Putamen (tissue), 1 donor: ENCODE measurements at regions not wholly inside any gene's neighbourhood (a gene's known extent, or its start where the extent isn't known, plus 50 kb on each side); places are given as distances from the start of the nearest gene placed in this dataset.

Experiments used
- DNase-seq: peaks from one replicate; pipeline ENCODE4 v3.0.0-alpha.2; 2016; ENCODE audit warnings: low spot score

DNA sequence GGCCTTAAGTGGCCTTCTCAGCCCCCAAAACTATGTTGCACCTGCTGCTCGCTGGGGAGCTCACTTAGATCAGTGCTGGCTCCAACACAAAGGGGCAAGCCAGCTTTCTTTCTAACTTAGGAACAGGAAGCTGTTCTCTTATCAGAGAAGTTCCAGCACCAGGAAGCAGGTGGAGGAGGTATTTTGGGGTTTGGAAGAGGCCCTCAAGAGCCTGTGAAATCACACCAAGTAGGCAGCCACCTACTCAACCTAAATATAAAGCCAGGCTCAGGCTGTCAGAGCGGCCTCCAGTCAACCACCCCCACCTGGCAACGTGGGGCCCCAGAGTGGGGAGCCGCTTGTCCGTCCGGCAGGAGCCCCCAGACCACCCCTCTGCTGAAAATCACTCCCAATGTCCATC lies 152.8 kb downstream of the OLFM1 start:
- no peak for DNase-seq

DNA sequence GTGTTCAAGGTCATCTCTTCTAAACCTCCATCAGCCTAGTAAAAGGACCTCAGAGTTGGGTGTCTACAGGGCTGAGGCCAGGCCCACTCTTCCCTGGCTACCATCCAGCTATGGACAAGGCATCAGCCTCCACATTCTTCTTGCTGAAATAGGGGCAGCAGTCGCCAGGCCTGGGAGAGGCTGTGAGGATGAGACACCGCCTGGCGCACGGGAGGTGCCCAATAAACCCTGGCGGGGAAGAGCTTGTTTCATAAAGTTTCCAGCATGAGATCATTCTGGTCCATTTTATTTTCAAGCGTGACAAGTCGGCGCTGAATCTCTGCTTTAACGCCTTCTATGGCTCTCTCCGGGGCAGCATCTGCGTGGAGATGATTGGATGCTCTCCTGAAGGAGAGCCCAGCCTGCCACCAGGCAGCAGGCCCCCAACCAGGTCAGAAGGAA lies 153.4 kb downstream of the OLFM1 start:
- DNase-seq, result no peak

- DNase-seq, result no peak
Measured at GRCh38 chr9:135241381-135242048, 154.0 kb downstream of the OLFM1 start.

DNA sequence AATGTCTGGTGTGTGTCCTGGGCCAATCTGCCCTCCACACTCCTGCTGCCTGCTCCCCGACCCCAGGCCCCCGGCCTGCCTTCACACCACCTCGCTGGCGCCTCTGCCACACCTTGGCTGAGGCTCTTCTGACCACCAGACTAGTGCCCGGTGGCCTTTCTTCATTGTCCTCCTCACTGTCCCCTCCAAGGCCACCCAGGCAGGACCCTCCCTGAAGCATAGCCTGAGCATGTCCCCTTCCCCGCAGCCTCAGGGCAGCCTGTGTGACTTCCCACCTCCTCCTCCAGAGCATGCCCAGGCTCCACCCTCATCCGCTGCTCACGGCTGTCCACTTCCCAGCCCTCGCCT lies 154.6 kb downstream of the OLFM1 start:
- no peak for DNase-seq

GRCh38 chr9:135242406-135242805 lies 154.9 kb downstream of the OLFM1 start:
- DNase-seq, result no peak

- no peak for DNase-seq
Measured at GRCh38 chr9:135243201-135244190, 156.0 kb downstream of the OLFM1 start.

DNA sequence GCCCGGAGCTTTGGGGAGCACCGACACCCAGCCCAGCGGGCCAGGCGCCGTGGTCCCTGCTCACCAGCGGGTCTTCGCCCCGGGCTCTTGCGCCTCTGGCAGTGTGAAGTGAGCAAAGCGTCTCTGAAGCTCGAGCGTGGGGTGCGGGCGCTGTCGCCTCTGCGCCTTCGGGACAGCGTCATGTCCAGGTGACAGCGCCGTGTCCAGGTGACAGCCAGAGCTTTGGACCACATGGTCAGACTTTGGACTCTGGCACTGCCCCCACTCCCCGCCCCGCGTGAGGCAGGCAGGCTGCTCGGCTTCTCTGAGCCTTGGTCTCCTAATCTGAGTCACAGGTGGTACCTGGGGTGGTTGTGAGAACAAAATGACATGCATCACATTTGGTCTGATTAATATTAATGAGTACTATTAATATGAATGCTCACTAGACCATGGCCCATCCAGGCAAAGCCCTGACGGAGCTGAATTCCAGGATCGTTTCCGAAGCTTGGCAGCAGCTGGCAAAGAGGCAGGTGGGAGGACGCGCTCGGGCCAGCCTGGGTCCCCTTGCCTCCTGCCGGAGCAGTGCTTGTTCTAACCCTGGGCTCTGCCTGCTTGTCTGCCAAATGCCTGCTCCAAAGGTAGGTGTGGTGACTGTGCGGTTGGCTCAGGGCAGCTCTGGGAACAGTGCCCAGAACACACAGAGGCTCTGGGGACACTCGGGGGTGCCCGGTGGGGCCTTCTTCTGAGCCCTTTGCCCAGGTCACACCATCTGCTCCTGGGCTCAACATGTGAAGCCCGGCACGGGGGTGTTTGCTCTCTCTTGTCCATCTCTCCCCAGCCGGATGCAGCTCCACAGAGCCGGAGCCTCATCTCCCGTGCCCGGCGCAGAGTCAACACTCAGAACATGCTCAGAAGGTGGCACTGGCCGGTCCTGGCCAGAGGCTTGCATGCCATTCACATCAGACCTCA lies 157.1 kb downstream of the OLFM1 start:
- no peak for DNase-seq

DNA sequence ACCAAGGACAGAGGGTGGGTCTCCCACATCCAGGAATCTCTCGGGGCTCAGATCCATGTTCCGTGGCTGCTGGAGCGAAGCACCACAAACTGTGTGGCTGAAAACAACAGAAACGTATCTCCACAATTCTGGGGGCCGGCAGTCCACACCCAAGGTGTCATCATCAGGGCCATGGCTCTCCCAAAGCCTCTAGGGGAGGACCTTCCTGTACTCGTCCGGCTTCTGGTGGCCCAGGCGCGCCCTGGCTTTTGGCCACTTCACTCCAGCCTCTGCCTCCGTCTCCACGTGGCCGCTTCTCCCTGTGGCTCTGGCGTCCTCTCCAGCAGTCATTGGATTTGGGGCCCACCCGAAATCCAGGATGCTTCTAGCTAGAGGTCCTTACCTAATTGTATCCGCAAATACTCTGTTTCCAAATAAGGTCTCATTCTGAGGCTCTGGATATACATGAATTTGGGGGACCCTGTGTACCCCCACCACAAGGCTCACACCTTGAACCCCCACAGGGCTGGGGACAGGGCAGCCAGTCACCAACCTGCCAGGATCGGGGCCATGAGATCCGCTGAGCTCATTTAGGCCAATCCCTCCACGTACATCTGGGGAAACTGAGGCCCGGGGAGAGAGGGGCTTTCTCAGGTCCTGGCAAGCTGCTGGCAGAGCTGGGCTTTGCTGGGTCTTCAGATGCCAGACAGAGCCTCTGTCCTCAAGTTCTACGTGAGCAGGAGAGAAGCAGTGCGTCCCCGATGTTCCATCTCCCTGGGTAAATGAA lies 158.2 kb downstream of the OLFM1 start:
- DNase-seq, result no peak

- DNase-seq, result no peak
Measured at GRCh38 chr9:135246248-135247205, 159.1 kb downstream of the OLFM1 start.

GRCh38 chr9:135247227-135247930 lies 159.9 kb downstream of the OLFM1 start:
- no peak for DNase-seq

DNA sequence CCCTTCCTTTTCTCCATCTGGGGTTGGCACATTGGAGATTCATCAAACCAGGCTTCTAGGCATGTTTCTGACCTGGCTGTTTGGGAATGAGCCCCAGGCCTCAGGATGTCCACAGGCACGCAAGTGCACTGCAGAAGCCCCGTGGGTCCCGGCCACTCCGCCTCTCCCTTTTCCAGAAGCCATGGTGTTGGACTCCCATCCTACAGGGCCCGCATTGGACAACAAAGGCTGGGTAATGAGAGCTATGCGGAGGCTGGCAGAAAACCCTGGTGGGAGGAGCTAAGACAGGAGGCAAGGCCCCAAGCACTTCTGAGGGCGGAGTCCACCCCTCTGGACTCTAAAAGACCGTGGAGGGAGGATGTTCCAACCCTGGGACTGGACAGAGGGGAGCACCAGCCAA lies 160.6 kb downstream of the OLFM1 start:
- no peak for DNase-seq

- no peak for DNase-seq
Measured at GRCh38 chr9:135248721-135249120, 161.3 kb downstream of the OLFM1 start.

- DNase-seq, result no peak
Measured at GRCh38 chr9:135249191-135249590, 161.7 kb downstream of the OLFM1 start.

DNA sequence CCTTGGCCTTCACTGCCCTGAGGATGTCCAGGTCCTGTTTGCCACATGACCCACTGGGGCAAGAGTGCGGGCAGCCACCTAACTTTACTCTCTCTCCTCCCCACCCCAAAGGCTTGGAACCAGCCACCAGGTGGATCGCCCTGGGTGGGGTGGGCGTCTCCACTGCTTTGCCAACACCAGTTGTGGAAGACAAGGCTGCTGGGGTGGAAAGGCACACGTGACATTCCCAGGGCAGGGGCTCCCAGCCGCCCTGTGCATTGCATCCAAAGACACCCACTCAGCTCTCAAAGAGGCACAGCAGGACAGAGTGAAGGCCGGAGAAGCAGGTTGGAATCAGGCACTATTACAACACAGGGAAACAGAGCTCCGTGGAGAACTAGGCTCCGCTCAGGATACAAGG lies 162.2 kb downstream of the OLFM1 start:
- no peak for DNase-seq

DNA sequence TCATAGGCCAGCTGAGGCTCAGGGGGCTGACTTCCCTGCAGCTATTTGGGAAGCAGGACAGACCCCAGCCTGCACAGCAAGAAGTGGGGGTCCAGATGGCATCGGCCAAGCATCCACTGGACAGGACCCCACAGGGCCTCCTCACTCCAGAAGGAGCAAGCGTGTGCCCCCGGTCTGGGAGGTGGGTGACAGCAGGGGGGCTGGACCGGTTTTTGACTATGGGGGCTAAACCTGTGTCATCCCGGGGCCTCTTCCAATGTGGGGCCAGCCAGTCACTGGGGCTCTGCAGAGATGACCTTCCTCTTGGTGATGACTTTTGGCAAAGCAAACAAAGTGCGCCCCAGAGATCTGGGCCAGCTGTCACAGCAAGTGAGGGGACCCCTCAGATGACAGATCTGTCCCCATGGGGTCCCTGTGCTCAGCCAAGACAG lies 163.9 kb downstream of the OLFM1 start:
- no peak for DNase-seq

DNA sequence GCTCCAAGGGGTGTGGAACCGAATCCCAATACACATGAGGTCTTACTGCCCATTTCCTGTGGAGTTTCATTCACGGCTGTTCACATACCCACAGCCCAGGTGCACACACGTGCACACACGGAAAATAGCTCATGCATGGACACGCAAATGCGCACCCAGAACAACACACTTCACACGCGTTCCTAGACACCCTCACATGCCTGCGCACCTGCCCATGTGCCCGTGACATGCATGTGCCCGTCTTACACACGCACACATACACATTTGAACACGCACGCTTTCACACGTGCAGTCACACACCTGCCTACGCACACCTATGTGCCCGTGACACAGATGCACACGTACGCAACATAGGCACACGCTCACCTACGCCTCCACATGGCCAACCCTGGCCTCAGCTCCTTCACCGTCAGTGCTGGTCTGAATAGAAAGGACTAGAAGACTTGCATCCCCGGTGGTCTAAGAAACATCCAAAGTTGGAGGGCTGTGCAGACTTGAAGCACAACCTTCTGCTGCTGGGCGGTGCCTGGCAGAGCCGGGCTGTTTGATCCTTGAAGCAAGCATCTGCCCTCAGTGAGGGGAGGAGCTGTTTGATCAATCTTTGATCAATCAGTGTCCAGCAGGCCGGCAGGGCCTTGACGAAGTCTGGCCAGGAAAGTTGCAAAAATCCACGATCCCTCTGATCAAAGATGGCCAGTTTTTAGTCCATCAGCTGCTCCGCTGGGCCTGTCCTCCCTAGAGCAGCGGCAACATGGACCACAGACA lies 164.7 kb downstream of the OLFM1 start:
- DNase-seq, result no peak

DNA sequence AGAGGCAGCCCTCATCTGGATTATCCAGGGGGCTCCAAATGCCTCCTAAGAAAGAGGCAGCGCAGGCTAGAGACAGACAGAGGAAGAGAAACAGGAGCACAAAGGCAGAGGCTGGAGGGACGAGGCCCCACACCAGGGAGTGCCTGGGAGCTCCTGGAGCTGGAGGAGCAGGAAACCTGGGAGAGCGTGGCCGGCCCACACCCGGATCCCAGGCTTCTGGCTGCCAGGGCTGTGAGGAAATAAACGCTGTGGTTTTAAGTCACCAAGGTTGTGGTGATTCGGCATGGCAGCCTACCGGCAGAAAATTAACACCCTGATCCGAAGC lies 165.5 kb downstream of the OLFM1 start:
- DNase-seq, result no peak

GRCh38 chr9:135253305-135254004 lies 166.0 kb downstream of the OLFM1 start:
- DNase-seq, result no peak
